ENCODE measurements at regions not wholly inside any gene's neighbourhood (a gene's known extent, or its start where the extent isn't known, plus 50 kb on each side); places are given as distances from the start of the nearest gene placed in this dataset.
A peak's percentile ranks its signal among the peaks of the same experiment; 100 is the strongest.

- no peaks in the 10 kb centered on the region for H3K9me3 ChIP-seq
- TF ChIP-seq POLR2A (IDR thresholded peaks at IDR 0.05) (no peak), CTCF (IDR thresholded peaks at IDR 0.05) (no peak), EP300 (IDR thresholded peaks at IDR 0.05) (no peak), POLR2AphosphoS5 (IDR thresholded peaks at IDR 0.05) (no peak)
- H3K4me1 ChIP-seq = peaks cover 0 to 7% (median 2%) of the 10 kb centered on the region in 4 donors
- WGBS, 2 donors = 85 to 90% methylated on average over 2 of the region's 2 CpGs
- no peaks in the 10 kb centered on the region for H3K27me3 ChIP-seq
- H3K36me3 ChIP-seq = no peaks in the 10 kb centered on the region
- no peak overlapping the region for H3K4me3 ChIP-seq
- H3K27ac ChIP-seq = no peak overlapping the region
- ATAC-seq (ENCODE audit: low FRiP score in 2 of 2) (no peak), DNase-seq (no peak)
Measured at GRCh38 chr9:89937051-89937450, 332.2 kb downstream of the GADD45G start.

GRCh38 chr9:89939181-89939580 lies 334.4 kb downstream of the GADD45G start:
- Histone ChIP-seq H3K27me3 (no peaks in the 10 kb centered on the region), H3K4me3 (no peak overlapping the region), H3K27ac (no peak overlapping the region), H3K36me3 (no peaks in the 10 kb centered on the region), H3K9me3 (no peaks in the 10 kb centered on the region), H3K4me1 (peaks cover 0 to 8% (median 2%) of the 10 kb centered on the region in 4 donors)
- WGBS, 2 donors = 79 to 88% methylated on average over 6 of the region's 6 CpGs
- ATAC-seq (ENCODE audit: low FRiP score in 2 of 2) (no peak), DNase-seq (no peak)
- no peak for TF ChIP-seq POLR2A (IDR thresholded peaks at IDR 0.05)
- TF ChIP-seq POLR2AphosphoS5 (IDR thresholded peaks at IDR 0.05) = no peak
- TF ChIP-seq CTCF (IDR thresholded peaks at IDR 0.05) = no peak
- no peak for TF ChIP-seq EP300 (IDR thresholded peaks at IDR 0.05)

GRCh38 chr9:89939626-89940292 lies 334.9 kb downstream of the GADD45G start:
- H3K4me3 ChIP-seq = no peak overlapping the region
- peaks cover 0 to 8% (median 2%) of the 10 kb centered on the region in 4 donors for H3K4me1 ChIP-seq
- no peaks in the 10 kb centered on the region for H3K9me3 ChIP-seq
- H3K27ac ChIP-seq = no peak overlapping the region
- DNase-seq (no peak), ATAC-seq (ENCODE audit: low FRiP score in 2 of 2) (no peak)
- 91 to 97% methylated on average over 9 to 14 of the region's 14 CpGs for WGBS, 2 donors
- no peaks in the 10 kb centered on the region for H3K36me3 ChIP-seq
- no peak for TF ChIP-seq POLR2AphosphoS5 (IDR thresholded peaks at IDR 0.05)
- H3K27me3 ChIP-seq = no peaks in the 10 kb centered on the region

GRCh38 chr9:89940625-89941024 lies 335.8 kb downstream of the GADD45G start:
- no peaks in the 10 kb centered on the region for H3K36me3 ChIP-seq
- H3K4me3 ChIP-seq = no peak overlapping the region
- WGBS, 2 donors = 87 to 92% methylated on average over 5 of the region's 5 CpGs
- no peak for TF ChIP-seq CTCF (IDR thresholded peaks at IDR 0.05)
- TF ChIP-seq POLR2AphosphoS5 (IDR thresholded peaks at IDR 0.05) = no peak
- no peak for TF ChIP-seq EP300 (IDR thresholded peaks at IDR 0.05)
- no peak for TF ChIP-seq POLR2A (IDR thresholded peaks at IDR 0.05)
- no peaks in the 10 kb centered on the region for H3K27me3 ChIP-seq
- DNase-seq = no peak
- H3K9me3 ChIP-seq = no peaks in the 10 kb centered on the region
- peaks cover 0 to 8% (median 1%) of the 10 kb centered on the region in 4 donors for H3K4me1 ChIP-seq
- ATAC-seq (ENCODE audit: low FRiP score in 2 of 2) = no peak
- no peak overlapping the region for H3K27ac ChIP-seq

GRCh38 chr9:89941875-89942274 lies 337.1 kb downstream of the GADD45G start:
- H3K9me3 ChIP-seq = no peaks in the 10 kb centered on the region
- ATAC-seq (ENCODE audit: low FRiP score in 2 of 2) = peak in 1 of 2 donors; percentile 35
- H3K27ac ChIP-seq = no peak overlapping the region
- H3K27me3 ChIP-seq = no peaks in the 10 kb centered on the region
- H3K4me3 ChIP-seq = no peak overlapping the region
- H3K36me3 ChIP-seq = no peaks in the 10 kb centered on the region
- DNase-seq = no peak
- TF ChIP-seq EP300 (IDR thresholded peaks at IDR 0.05) = no peak
- no peak for TF ChIP-seq POLR2A (IDR thresholded peaks at IDR 0.05)
- no peak for TF ChIP-seq POLR2AphosphoS5 (IDR thresholded peaks at IDR 0.05)
- no peak for TF ChIP-seq CTCF (IDR thresholded peaks at IDR 0.05)
- H3K4me1 ChIP-seq = peaks cover 0 to 8% (median 0%) of the 10 kb centered on the region in 4 donors
- WGBS, 2 donors = 71 to 87% methylated on average over 2 of the region's 2 CpGs

All from upper lobe of left lung (tissue), 6 donors.